Chondrocyte (in vitro differentiated cells): ENCODE measurements at regions not wholly inside any gene's neighbourhood (a gene's known extent, or its start where the extent isn't known, plus 50 kb on each side); places are given as distances from the start of the nearest gene placed in this dataset.

ENCODE experiments used
- DNase-seq: peaks from one replicate; pipeline ENCODE4 v3.0.0; 2021; ENCODE audit warnings: mixed read lengths, low spot score
- H3K27ac Mint-ChIP-seq: one replicate; pipeline ENCODE4 v1.8.0; 2021; ENCODE audit warnings: mild to moderate bottlenecking, moderate library complexity, mixed read lengths; ENCODE audit not compliant: unreplicated experiment
- H3K27me3 Mint-ChIP-seq: 2 replicates; pipeline ENCODE4 v1.8.0; 2021; ENCODE audit warnings: low read depth, mixed read lengths
- H3K36me3 Mint-ChIP-seq: 2 replicates; pipeline ENCODE4 v1.8.0; 2021; ENCODE audit warnings: low read depth, mixed read lengths
- H3K4me1 Mint-ChIP-seq: 2 replicates; pipeline ENCODE4 v1.8.0; 2021; ENCODE audit warnings: low read depth, mild to moderate bottlenecking, mixed read lengths
- H3K4me3 Mint-ChIP-seq: one replicate; pipeline ENCODE4 v1.8.0; 2021; ENCODE audit warnings: mild to moderate bottlenecking, moderate library complexity, mixed read lengths; ENCODE audit not compliant: unreplicated experiment
- H3K9me3 Mint-ChIP-seq: 2 replicates; pipeline ENCODE4 v1.8.0; 2021; ENCODE audit warnings: low read depth, mixed read lengths
- TF ChIP-seq, protein P1 (sequence below): fragments of 200-600 bp; sonication (generic); IDR thresholded peaks from 2 replicates; pipeline ENCODE4 v1.5.0; 2021; ENCODE audit warnings: antibody characterized with exemption, mild to moderate bottlenecking, moderate library complexity

DNA sequence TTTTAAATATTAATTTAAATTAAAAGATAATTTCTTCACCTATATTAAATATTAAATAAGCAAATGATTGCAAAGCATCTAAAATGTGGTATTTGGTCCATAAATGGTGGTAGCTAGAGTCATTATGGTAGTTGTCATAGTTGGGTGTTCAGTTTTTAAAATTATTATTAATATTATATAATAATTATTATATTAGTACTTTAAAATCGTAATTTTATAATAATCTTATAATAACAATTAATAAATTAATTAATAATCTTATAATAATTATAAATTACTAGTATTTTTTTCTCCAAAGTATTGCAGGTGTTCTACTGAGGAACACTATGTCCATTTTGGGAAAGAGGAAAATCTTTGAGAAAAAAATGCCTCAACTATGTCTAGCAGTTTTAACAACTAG lies 835.5 kb upstream of the GCFC2 start:
- H3K9me3 Mint-ChIP-seq = no peaks in the 10 kb centered on the region

DNA sequence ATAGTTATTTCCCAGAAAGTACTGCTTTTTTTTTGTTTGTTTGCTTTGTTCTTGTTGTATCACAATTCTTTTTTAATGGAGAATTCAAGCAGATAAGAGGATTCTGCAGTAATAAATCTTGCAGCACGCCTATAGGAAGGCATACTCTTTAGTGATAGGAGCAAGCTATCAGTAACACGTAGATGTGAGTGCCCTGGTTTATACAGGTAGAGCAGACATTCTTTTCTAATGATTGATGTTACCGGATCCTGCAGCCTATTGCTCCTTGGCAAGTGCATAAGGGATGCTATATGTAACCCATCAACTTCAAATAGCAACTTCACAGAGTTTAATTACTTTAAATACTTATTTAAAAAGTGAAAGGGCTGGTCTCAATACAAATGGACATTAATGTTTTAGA lies 834.2 kb upstream of the GCFC2 start:
- DNase-seq = no peak
- TF ChIP-seq, protein P1, sequence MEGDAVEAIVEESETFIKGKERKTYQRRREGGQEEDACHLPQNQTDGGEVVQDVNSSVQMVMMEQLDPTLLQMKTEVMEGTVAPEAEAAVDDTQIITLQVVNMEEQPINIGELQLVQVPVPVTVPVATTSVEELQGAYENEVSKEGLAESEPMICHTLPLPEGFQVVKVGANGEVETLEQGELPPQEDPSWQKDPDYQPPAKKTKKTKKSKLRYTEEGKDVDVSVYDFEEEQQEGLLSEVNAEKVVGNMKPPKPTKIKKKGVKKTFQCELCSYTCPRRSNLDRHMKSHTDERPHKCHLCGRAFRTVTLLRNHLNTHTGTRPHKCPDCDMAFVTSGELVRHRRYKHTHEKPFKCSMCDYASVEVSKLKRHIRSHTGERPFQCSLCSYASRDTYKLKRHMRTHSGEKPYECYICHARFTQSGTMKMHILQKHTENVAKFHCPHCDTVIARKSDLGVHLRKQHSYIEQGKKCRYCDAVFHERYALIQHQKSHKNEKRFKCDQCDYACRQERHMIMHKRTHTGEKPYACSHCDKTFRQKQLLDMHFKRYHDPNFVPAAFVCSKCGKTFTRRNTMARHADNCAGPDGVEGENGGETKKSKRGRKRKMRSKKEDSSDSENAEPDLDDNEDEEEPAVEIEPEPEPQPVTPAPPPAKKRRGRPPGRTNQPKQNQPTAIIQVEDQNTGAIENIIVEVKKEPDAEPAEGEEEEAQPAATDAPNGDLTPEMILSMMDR = no peak
- Mint-ChIP-seq H3K27me3 (peaks cover 3% of the 10 kb centered on the region), H3K9me3 (no peaks in the 10 kb centered on the region), H3K27ac (no peak overlapping the region), H3K4me1 (no peaks in the 10 kb centered on the region), H3K4me3 (no peak overlapping the region), H3K36me3 (no peaks in the 10 kb centered on the region)

More for the DNA sequence above, 835.5 kb upstream of the GCFC2 start:
- Mint-ChIP-seq H3K4me1 (no peaks in the 10 kb centered on the region), H3K4me3 (no peak overlapping the region), H3K27ac (no peak overlapping the region), H3K36me3 (no peaks in the 10 kb centered on the region), H3K27me3 (peaks cover 3% of the 10 kb centered on the region)
- TF ChIP-seq, protein P1 = no peak
- no peak for DNase-seq

GRCh38 chr2:76517574-76517909 lies 806.8 kb upstream of the GCFC2 start:
- H3K9me3 Mint-ChIP-seq = peaks cover 6% of the 10 kb centered on the region
- H3K36me3 Mint-ChIP-seq = no peaks in the 10 kb centered on the region
- H3K27me3 Mint-ChIP-seq = no peaks in the 10 kb centered on the region
- H3K27ac Mint-ChIP-seq = no peak overlapping the region
- DNase-seq = no peak
- H3K4me1 Mint-ChIP-seq = no peaks in the 10 kb centered on the region
- H3K4me3 Mint-ChIP-seq = no peak overlapping the region
- TF ChIP-seq, protein P1 = no peak

- H3K36me3 Mint-ChIP-seq = no peaks in the 10 kb centered on the region
- H3K4me3 Mint-ChIP-seq = no peak overlapping the region
- no peaks in the 10 kb centered on the region for H3K4me1 Mint-ChIP-seq
- DNase-seq = no peak
- no peak overlapping the region for H3K27ac Mint-ChIP-seq
- H3K9me3 Mint-ChIP-seq = peaks cover 6% of the 10 kb centered on the region
- H3K27me3 Mint-ChIP-seq = peaks cover 3% of the 10 kb centered on the region
- TF ChIP-seq, protein P1 = no peak
Measured at GRCh38 chr2:76516861-76517573, 806.3 kb upstream of the GCFC2 start.

DNA sequence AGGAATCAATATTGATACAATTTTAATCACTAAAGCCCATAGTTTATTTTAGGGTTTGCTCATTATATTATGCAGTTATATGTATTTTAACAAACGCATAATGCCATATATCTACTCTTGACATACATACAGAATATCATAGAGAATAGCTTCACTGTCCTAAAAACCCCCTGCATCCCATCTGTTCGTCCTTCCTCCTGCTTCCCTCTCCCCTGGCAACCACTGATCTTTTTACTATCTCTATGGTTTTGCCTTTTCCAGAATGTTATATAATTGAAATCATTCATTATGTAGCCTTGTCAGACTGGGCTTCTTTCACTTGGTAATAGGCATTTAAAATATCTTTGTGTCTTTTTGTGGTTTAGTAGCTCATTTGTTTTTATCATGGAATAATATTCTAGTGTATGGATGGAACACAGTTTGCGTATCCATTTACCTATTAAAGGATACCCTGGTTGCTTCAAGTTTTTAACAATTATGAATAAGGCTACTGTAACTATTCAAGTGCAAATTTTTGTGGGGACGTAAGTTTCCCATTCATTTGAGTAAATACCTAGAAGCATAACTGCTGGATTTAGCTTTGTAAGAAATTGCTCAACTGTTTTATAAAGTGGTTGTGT lies 801.6 kb upstream of the GCFC2 start:
- DNase-seq = no peak
- Mint-ChIP-seq H3K27me3 (peaks cover 5% of the 10 kb centered on the region), H3K27ac (no peak overlapping the region), H3K4me1 (no peaks in the 10 kb centered on the region), H3K36me3 (no peaks in the 10 kb centered on the region), H3K9me3 (no peaks in the 10 kb centered on the region), H3K4me3 (no peak overlapping the region)
- TF ChIP-seq, protein P1 = no peak
